OCI-LY3 (cell line): ENCODE measurements at regions not wholly inside any gene's neighbourhood (a gene's known extent, or its start where the extent isn't known, plus 50 kb on each side); places are given as distances from the start of the nearest gene placed in this dataset.

ENCODE experiments used
- CTCF ChIP-seq: fragments of 200-600, 300-600 bp; sonication (generic); IDR thresholded peaks from 2 replicates; pipeline ENCODE4 v1.5.1; 2014; ENCODE audit warnings: antibody characterized with exemption, low read length, low read depth
- EZH2phosphoT487 ChIP-seq: fragments of 200-600 bp; shearing (Covaris generic); IDR thresholded peaks from 2 replicates; pipeline ENCODE4 v1.6.1; 2018; ENCODE audit warnings: antibody characterized with exemption, mixed run types, low read depth

GRCh38 chr1:88528792-88529191 is 155.3 kb upstream of the PKN2 start:
- no peak for TF ChIP-seq CTCF
- no peak for TF ChIP-seq EZH2phosphoT487
